ENCODE measurements at regions not wholly inside any gene's neighbourhood (a gene's known extent, or its start where the extent isn't known, plus 50 kb on each side); places are given as distances from the start of the nearest gene placed in this dataset.

DNA sequence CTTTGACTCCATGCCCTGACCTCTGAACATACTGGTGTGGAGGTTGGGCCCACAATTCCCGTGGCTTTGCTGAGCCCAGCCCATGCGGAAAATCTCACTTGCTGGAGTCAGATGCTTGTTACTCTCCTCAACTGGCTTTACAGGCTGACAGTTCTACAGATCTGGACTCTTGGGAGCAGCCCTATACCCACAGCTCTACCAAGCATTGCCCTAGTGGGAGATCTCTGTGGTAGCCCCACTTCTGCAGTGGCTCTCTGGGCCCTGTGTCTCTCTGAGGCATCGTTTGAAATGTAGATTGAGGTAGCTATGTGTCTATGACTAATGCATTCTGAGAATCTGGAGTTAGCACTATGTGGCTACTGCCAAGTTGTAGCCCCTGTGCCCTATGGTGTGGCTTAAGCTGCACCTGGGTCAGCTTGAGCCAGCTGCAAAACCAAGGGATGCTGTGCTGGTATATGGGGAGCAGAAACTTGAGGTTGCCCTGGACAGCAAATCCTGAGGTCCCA lies 625.8 kb upstream of the ALCAM start:
- Histone ChIP-seq H3K4me1 (ENCODE audit: control insufficient read depth, insufficient read depth, low read length) (no peaks in the 10 kb centered on the region), H3K27me3 (ENCODE audit: control insufficient read depth, insufficient read depth, low read length) (no peaks in the 10 kb centered on the region), H3K36me3 (ENCODE audit: control insufficient read depth, insufficient read depth, low read length) (no peaks in the 10 kb centered on the region), H3K4me3 (ENCODE audit: low read length) (no peak overlapping the region), H3K9ac (ENCODE audit: low read length) (no peak overlapping the region), H3K9me3 (ENCODE audit: control insufficient read depth, low read length) (no peaks in the 10 kb centered on the region)

DNA sequence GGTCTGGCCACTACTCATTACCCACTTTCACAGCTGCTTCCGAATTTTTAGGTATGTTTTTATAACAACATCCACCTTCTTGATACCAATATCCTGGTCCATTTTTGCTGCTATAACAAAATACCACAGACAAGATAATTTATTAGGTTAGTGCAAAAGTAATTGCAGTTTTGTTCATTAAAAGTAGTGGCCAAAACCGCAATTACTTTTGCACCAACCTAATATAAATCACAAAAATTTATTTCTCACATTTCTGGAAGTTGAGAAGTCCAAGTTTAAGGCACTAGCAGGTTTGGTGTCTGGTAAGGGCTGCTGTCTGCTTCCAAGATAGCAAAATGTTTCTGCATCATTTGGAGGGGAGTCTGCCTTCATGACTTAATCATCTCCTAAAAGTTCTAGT lies 624.7 kb upstream of the ALCAM start:
- Histone ChIP-seq H3K36me3 (ENCODE audit: control insufficient read depth, insufficient read depth, low read length) (no peaks in the 10 kb centered on the region), H3K27me3 (ENCODE audit: control insufficient read depth, insufficient read depth, low read length) (no peaks in the 10 kb centered on the region), H3K4me1 (ENCODE audit: control insufficient read depth, insufficient read depth, low read length) (no peaks in the 10 kb centered on the region), H3K4me3 (ENCODE audit: low read length) (no peak overlapping the region), H3K9ac (ENCODE audit: low read length) (no peak overlapping the region), H3K9me3 (ENCODE audit: control insufficient read depth, low read length) (no peaks in the 10 kb centered on the region)

DNA sequence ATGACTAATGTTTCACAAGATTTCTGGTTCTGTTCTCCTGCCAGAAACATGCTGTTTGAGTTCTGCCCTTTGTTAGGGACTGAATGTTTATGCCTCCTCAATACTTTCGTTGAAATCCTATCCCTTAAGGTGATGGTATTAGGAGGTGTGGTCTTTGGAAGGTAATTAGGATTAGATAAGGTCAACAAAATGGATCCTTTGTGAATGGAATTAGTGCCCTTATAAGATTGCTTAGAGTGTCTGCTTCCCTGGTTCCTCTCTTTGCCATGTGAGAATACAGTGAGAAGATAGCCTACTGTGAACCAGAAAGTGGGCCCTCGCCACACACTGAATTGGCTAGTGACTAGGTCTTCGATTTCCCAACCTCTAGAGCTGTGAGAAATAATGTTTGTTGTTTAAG lies 621.4 kb upstream of the ALCAM start:
- H3K36me3 ChIP-seq (ENCODE audit: control insufficient read depth, insufficient read depth, low read length), result no peaks in the 10 kb centered on the region
- H3K4me1 ChIP-seq (ENCODE audit: control insufficient read depth, insufficient read depth, low read length), result no peaks in the 10 kb centered on the region
- H3K27me3 ChIP-seq (ENCODE audit: control insufficient read depth, insufficient read depth, low read length), result no peaks in the 10 kb centered on the region
- no peak overlapping the region for H3K4me3 ChIP-seq (ENCODE audit: low read length)
- no peak overlapping the region for H3K9ac ChIP-seq (ENCODE audit: low read length)
- H3K9me3 ChIP-seq (ENCODE audit: control insufficient read depth, low read length), result no peaks in the 10 kb centered on the region

DNA sequence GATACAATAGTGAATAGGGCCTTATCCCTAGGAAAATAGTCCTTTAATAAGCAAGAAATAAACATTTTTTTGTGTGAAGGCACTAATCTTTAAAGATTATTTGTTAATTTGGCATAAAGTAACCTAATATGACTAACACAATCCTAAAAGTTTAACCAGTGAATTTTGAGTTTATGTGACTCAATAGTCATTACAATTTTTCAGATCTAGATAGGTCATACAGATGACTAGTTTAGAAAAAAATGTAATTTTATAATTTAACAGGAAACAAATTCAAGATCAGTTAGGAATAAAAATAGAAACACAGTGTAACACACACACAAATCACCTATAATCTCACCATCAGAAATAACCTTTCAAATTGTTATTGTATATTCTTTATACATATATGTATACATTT lies 620.7 kb upstream of the ALCAM start:
- Histone ChIP-seq H3K9ac (ENCODE audit: low read length) (no peak overlapping the region), H3K9me3 (ENCODE audit: control insufficient read depth, low read length) (no peaks in the 10 kb centered on the region), H3K4me1 (ENCODE audit: control insufficient read depth, insufficient read depth, low read length) (no peaks in the 10 kb centered on the region), H3K4me3 (ENCODE audit: low read length) (no peak overlapping the region), H3K36me3 (ENCODE audit: control insufficient read depth, insufficient read depth, low read length) (no peaks in the 10 kb centered on the region), H3K27me3 (ENCODE audit: control insufficient read depth, insufficient read depth, low read length) (no peaks in the 10 kb centered on the region)

DNA sequence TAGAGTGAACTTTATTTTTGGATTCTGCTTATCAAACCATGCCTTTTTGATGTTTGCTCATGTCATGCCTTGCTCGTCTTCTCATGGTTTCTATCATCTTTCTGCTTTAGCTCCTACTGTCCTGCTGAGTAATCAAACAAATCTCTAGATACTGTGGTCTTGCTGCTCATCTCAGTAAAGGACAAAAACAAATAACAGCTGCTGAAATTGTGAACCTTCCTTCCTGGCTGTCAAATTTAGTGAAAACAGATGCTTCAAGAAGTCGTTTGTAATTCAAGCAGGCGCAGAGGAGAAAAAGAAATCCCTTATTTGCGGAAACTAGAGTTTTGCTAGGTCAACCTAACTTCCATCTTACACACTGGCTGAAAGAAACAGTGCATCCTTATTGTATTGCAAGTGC lies 616.1 kb upstream of the ALCAM start:
- Histone ChIP-seq H3K9me3 (ENCODE audit: control insufficient read depth, low read length) (no peaks in the 10 kb centered on the region), H3K4me1 (ENCODE audit: control insufficient read depth, insufficient read depth, low read length) (no peaks in the 10 kb centered on the region), H3K36me3 (ENCODE audit: control insufficient read depth, insufficient read depth, low read length) (no peaks in the 10 kb centered on the region), H3K9ac (ENCODE audit: low read length) (no peak overlapping the region), H3K4me3 (ENCODE audit: low read length) (no peak overlapping the region), H3K27me3 (ENCODE audit: control insufficient read depth, insufficient read depth, low read length) (no peaks in the 10 kb centered on the region)

DNA sequence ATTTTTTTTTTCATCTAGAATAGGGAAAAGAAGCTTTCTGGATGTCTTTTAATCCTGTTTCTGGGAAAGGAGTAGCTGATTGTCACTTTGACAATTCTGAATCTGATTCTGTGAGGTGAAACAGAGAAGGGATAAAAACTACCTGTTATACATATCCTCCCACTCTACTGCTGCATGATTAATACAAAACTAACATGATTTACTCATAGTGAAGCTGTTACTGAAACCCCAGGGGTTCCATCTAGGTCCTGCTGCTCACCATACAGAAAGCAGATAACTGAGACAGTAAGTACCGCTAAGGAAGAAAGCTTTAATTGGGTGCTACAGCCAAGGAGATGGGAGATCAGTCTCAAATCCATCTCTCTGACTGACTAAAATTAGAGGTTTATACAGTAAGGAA lies 610.9 kb upstream of the ALCAM start:
- no peaks in the 10 kb centered on the region for H3K27me3 ChIP-seq (ENCODE audit: control insufficient read depth, insufficient read depth, low read length)
- no peaks in the 10 kb centered on the region for H3K36me3 ChIP-seq (ENCODE audit: control insufficient read depth, insufficient read depth, low read length)
- H3K9me3 ChIP-seq (ENCODE audit: control insufficient read depth, low read length), result no peaks in the 10 kb centered on the region
- H3K4me3 ChIP-seq (ENCODE audit: low read length), result no peak overlapping the region
- H3K4me1 ChIP-seq (ENCODE audit: control insufficient read depth, insufficient read depth, low read length), result no peaks in the 10 kb centered on the region
- no peak overlapping the region for H3K9ac ChIP-seq (ENCODE audit: low read length)

DNA sequence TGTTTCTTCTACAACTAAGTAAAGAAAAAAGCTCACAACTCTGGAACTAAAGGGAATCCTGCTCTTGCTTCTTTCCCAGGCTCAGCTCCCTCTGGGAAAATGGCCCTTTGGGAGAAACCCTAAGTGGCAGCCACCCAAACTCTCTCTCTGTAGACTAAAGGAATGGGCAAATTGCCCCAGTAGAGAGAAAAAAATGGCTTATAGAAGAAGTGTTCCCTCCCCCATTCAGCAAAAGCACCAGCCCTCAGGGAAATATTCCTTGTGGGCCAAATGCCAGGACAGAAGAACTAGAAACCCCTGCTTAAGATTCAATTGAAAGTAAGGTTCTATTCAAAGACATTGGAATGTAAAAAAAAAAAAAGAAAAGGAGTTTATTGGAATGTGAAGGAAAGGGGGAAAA lies 603.7 kb upstream of the ALCAM start:
- no peak overlapping the region for H3K9ac ChIP-seq (ENCODE audit: low read length)
- H3K4me3 ChIP-seq (ENCODE audit: low read length), result no peak overlapping the region
- H3K9me3 ChIP-seq (ENCODE audit: control insufficient read depth, low read length), result no peaks in the 10 kb centered on the region
- no peaks in the 10 kb centered on the region for H3K27me3 ChIP-seq (ENCODE audit: control insufficient read depth, insufficient read depth, low read length)
- H3K4me1 ChIP-seq (ENCODE audit: control insufficient read depth, insufficient read depth, low read length), result no peaks in the 10 kb centered on the region
- no peaks in the 10 kb centered on the region for H3K36me3 ChIP-seq (ENCODE audit: control insufficient read depth, insufficient read depth, low read length)

DNA sequence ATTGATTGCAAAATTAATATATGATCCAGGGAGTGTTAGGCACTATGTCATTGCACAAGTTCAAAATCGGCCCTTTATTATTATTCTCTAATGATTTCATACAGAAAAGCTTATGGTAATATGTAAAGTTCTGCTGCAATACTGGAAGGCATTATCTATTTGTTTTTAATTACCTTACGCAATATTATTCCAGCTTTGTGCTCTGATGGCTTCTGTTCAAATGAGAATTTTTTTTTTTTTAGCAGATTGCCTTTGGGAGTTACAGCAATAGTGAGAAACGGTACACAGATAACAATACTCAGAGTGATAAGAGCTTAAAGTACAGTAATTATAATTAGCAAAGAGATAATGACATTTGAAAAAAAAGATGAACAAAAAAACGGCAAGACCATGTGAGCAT lies 602.2 kb upstream of the ALCAM start:
- Histone ChIP-seq H3K27me3 (ENCODE audit: control insufficient read depth, insufficient read depth, low read length) (no peaks in the 10 kb centered on the region), H3K4me3 (ENCODE audit: low read length) (no peak overlapping the region), H3K9me3 (ENCODE audit: control insufficient read depth, low read length) (no peaks in the 10 kb centered on the region), H3K36me3 (ENCODE audit: control insufficient read depth, insufficient read depth, low read length) (no peaks in the 10 kb centered on the region), H3K4me1 (ENCODE audit: control insufficient read depth, insufficient read depth, low read length) (no peaks in the 10 kb centered on the region), H3K9ac (ENCODE audit: low read length) (no peak overlapping the region)

DNA sequence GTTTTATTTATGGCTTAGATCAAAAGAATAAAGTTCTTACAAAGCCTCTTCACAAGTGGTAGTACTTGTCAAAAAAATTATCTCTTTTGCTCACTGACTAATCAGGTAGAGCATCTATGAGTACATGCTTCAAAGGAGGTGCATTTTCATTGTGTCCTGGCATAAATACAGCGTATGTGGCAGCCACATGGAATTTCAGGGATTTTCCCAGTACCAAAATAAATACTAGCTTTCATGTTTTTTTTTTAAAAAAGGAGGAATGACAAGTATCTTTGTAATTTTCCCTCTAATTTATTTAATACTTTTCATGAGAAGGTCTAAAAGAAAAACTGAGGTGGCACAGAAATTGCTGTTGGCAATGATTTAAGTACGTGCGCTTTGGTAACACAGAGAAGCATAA lies 597.8 kb upstream of the ALCAM start:
- no peaks in the 10 kb centered on the region for H3K9me3 ChIP-seq (ENCODE audit: control insufficient read depth, low read length)
- H3K4me1 ChIP-seq (ENCODE audit: control insufficient read depth, insufficient read depth, low read length), result no peaks in the 10 kb centered on the region
- H3K27me3 ChIP-seq (ENCODE audit: control insufficient read depth, insufficient read depth, low read length), result no peaks in the 10 kb centered on the region
- H3K36me3 ChIP-seq (ENCODE audit: control insufficient read depth, insufficient read depth, low read length), result no peaks in the 10 kb centered on the region
- H3K4me3 ChIP-seq (ENCODE audit: low read length), result no peak overlapping the region
- no peak overlapping the region for H3K9ac ChIP-seq (ENCODE audit: low read length)

DNA sequence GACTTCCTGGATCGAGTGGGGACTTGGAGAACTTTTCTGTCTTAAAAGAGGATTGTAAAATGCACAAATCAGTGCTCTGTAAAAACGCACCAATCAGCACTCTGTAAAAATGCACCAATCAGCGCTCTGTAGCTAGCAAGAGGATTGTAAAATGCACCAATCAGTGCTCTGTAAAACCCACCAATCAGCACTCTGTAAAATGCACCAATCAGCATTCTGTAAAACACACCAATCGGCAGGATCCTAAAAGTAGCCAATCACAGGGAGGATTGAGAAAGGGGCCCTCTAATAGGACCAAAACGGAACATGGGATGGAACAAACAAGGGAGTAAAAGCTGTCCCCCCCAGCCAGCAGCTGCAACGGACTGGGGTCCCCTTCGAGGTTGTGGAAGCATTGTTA lies 587.4 kb upstream of the ALCAM start:
- Histone ChIP-seq H3K9me3 (ENCODE audit: control insufficient read depth, low read length) (no peaks in the 10 kb centered on the region), H3K4me1 (ENCODE audit: control insufficient read depth, insufficient read depth, low read length) (no peaks in the 10 kb centered on the region), H3K9ac (ENCODE audit: low read length) (no peak overlapping the region), H3K36me3 (ENCODE audit: control insufficient read depth, insufficient read depth, low read length) (no peaks in the 10 kb centered on the region), H3K4me3 (ENCODE audit: low read length) (no peak overlapping the region), H3K27me3 (ENCODE audit: control insufficient read depth, insufficient read depth, low read length) (no peaks in the 10 kb centered on the region)

DNA sequence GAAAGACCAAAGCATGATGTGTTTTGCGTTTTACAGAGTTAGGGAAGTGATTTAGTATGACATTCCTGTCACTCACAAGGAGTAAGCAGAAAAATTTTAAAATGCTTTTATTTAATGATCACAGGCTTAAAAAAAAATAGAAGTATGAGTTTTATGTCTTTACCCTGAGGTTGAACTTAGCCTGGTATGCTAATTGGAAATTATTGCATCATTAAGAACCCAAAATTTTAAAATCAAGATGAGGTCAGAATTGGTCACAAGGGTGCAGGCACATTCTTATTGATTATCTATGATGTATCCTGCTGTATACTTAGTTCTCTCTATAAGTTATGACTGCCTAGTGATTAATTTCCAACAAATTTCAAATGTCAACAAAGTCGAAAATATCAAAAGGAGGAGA lies 585.6 kb upstream of the ALCAM start:
- H3K4me3 ChIP-seq (ENCODE audit: low read length), result no peak overlapping the region
- no peaks in the 10 kb centered on the region for H3K36me3 ChIP-seq (ENCODE audit: control insufficient read depth, insufficient read depth, low read length)
- H3K9me3 ChIP-seq (ENCODE audit: control insufficient read depth, low read length), result no peaks in the 10 kb centered on the region
- H3K9ac ChIP-seq (ENCODE audit: low read length), result no peak overlapping the region
- no peaks in the 10 kb centered on the region for H3K27me3 ChIP-seq (ENCODE audit: control insufficient read depth, insufficient read depth, low read length)
- no peaks in the 10 kb centered on the region for H3K4me1 ChIP-seq (ENCODE audit: control insufficient read depth, insufficient read depth, low read length)

DNA sequence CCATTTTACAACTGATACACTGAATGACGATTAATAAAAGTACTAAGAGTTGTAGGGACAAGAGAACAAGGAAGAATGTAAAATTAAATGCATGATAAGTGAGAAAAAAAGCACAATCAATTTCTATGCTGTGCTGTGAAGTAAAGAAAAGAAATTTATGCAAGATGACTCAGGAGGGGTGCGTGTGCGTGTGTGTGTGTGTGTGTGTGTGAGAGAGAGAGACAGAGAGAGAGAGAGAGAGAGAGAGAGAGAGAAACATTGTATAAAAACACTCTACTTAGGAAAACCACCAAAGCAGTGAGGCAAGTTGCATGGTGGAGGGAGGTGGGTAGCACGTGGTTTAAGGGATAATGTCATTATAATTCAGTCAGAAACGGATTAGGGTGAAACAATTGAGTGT lies 580.8 kb upstream of the ALCAM start:
- H3K9me3 ChIP-seq (ENCODE audit: control insufficient read depth, low read length), result no peaks in the 10 kb centered on the region
- no peak overlapping the region for H3K4me3 ChIP-seq (ENCODE audit: low read length)
- no peaks in the 10 kb centered on the region for H3K4me1 ChIP-seq (ENCODE audit: control insufficient read depth, insufficient read depth, low read length)

DNA sequence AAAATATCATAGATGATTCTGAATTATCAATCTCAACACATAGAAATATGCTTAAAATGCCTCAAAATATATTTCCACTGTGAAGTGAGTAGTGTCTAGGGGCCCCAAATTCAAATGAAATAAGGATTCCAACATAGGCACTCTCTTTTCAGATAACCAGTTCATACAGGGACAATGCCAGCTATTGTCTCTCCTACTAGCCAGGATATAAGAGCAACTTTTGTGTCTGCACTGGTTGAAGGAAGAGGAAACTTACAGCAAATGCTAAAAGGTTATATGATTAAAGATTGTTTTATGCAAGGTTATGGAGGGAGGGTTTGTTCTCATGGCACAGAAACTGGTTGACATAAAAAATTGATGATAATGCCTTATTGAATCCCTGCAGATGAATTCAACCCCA lies 579.4 kb upstream of the ALCAM start:
- H3K4me1 ChIP-seq (ENCODE audit: control insufficient read depth, insufficient read depth, low read length), result no peaks in the 10 kb centered on the region
- no peaks in the 10 kb centered on the region for H3K9me3 ChIP-seq (ENCODE audit: control insufficient read depth, low read length)
- no peaks in the 10 kb centered on the region for H3K27me3 ChIP-seq (ENCODE audit: control insufficient read depth, insufficient read depth, low read length)
- H3K4me3 ChIP-seq (ENCODE audit: low read length), result no peak overlapping the region
- H3K36me3 ChIP-seq (ENCODE audit: control insufficient read depth, insufficient read depth, low read length), result no peaks in the 10 kb centered on the region
- no peak overlapping the region for H3K9ac ChIP-seq (ENCODE audit: low read length)

More for the DNA sequence above, 580.8 kb upstream of the ALCAM start:
- Histone ChIP-seq H3K9ac (ENCODE audit: low read length) (no peak overlapping the region), H3K36me3 (ENCODE audit: control insufficient read depth, insufficient read depth, low read length) (no peaks in the 10 kb centered on the region), H3K27me3 (ENCODE audit: control insufficient read depth, insufficient read depth, low read length) (no peaks in the 10 kb centered on the region)
